ENCODE measurements at regions not wholly inside any gene's neighbourhood (a gene's known extent, or its start where the extent isn't known, plus 50 kb on each side); places are given as distances from the start of the nearest gene placed in this dataset.
"Not testable (repeated sequence)": the region's sequence is repeated elsewhere in the genome, so short reads cannot be mapped to it uniquely, and the experiment has no call there.

DNA sequence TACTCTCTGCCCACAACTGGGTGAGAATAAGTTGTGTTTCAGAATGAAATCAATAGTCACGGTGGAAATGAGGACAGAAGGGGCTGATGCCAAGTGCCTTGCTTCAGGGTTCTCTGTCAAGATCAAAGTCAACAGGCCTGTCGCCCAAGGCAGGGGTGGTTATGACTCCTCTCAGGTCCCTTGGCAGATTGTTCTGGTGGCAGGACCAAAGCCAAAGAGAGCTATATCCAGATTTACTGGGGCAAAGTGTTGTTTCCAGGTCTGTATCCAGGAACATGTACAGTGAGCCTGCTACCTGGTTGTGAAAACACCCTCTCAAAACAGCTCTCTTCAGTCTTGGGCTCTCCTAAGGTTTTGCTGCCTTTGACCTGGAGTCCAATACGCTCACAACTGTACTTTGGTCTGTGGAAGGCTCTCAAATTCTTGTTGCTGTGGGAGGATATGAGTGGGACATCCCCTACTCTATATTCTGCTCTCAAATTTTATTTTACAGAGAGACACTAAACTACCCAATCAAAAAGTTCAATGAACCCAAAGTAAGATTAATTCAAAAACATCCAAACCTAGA, 175.1 kb upstream of the ETV3 start:
- no peaks in the 10 kb centered on the region for H3K4me1 ChIP-seq (replicated peaks)
- WGBS = 61% methylated on average over 3 of the region's 3 CpGs
- H3K9me3 ChIP-seq = no peaks in the 10 kb centered on the region
- no peaks in the 10 kb centered on the region for H3K36me3 ChIP-seq
- H3K4me3 ChIP-seq = no peak overlapping the region
- no peak for DNase-seq (ENCODE audit: low spot score)
- intact Hi-C loops (cut with DNase I) = no loop called here
- no peaks in the 10 kb centered on the region for H3K27me3 ChIP-seq (replicated peaks; ENCODE audit: insufficient read depth)
- H3K27ac ChIP-seq = no peak overlapping the region
- TF ChIP-seq, protein P1, sequence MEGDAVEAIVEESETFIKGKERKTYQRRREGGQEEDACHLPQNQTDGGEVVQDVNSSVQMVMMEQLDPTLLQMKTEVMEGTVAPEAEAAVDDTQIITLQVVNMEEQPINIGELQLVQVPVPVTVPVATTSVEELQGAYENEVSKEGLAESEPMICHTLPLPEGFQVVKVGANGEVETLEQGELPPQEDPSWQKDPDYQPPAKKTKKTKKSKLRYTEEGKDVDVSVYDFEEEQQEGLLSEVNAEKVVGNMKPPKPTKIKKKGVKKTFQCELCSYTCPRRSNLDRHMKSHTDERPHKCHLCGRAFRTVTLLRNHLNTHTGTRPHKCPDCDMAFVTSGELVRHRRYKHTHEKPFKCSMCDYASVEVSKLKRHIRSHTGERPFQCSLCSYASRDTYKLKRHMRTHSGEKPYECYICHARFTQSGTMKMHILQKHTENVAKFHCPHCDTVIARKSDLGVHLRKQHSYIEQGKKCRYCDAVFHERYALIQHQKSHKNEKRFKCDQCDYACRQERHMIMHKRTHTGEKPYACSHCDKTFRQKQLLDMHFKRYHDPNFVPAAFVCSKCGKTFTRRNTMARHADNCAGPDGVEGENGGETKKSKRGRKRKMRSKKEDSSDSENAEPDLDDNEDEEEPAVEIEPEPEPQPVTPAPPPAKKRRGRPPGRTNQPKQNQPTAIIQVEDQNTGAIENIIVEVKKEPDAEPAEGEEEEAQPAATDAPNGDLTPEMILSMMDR (IDR thresholded peaks at IDR 0.05) = no peak
- TF ChIP-seq POLR2A (IDR thresholded peaks at IDR 0.05) (no peak), POLR2AphosphoS5 (IDR thresholded peaks at IDR 0.05) (no peak)

DNA sequence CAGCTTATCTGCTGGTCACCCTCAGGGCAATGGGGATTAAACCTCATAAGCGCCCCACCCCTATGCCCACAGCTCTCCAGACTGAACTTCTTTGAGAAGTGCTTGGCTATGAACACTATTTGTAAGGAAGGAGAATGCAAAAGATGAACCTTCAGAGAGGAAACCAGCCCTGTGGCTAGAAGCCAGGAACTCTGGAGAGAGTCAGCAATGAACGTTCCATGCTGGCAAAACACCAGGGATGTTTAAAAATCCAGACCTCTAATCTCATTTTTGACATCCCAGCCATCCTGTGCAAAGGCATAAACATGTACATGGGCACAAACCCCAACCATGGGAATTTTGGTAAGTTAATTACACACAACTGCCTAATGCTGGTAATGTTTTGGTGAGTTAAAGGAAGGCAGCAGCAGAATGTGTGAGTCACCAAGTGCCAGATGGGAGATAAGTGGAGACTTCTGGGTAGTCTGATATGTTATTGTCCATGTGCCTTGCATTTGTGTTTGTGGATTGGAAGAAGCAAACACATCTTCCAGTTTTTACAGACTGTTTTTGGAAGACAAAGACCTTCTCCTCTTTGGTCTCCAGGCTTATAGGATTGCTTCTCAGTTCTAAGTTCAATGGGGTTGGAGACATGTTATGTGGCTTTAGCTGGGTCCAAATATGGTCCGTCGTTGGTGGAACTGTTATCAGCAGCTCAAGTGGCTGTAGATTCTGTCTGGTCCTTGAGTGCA, 174.1 kb upstream of the ETV3 start:
- Histone ChIP-seq H3K27ac (no peak overlapping the region), H3K4me3 (no peak overlapping the region), H3K27me3 (replicated peaks; ENCODE audit: insufficient read depth) (no peaks in the 10 kb centered on the region), H3K4me1 (replicated peaks) (no peaks in the 10 kb centered on the region), H3K9me3 (no peaks in the 10 kb centered on the region), H3K36me3 (no peaks in the 10 kb centered on the region)
- TF ChIP-seq, protein P1 (IDR thresholded peaks at IDR 0.05) = no peak
- TF ChIP-seq POLR2A (IDR thresholded peaks at IDR 0.05) = no peak
- TF ChIP-seq POLR2AphosphoS5 (IDR thresholded peaks at IDR 0.05) = no peak
- WGBS = 69% methylated on average over 4 of the region's 4 CpGs
- intact Hi-C loops (cut with DNase I) = no loop called here
- DNase-seq (ENCODE audit: low spot score) = no peak

DNA sequence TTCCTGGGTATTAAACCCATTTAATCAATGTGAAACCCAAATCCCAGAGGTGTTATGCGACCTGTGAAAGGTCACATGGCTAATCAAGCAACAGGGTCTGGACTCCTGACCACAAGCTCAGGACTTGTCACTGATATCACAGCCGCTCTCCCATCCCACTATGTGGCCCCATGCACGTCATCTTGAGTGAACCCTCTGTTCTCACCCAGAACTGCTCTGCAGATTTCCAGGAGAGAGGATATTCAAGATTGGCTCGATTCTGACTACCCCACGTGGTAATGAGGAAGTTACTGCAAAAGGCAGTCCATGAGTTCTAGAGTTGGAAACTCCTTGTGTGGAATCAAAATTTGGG, 173.5 kb upstream of the ETV3 start:
- no peaks in the 10 kb centered on the region for H3K9me3 ChIP-seq
- no peaks in the 10 kb centered on the region for H3K27me3 ChIP-seq (replicated peaks; ENCODE audit: insufficient read depth)
- no peaks in the 10 kb centered on the region for H3K4me1 ChIP-seq (replicated peaks)
- intact Hi-C loops (cut with DNase I) = no loop called here
- no peak for DNase-seq (ENCODE audit: low spot score)
- no peaks in the 10 kb centered on the region for H3K36me3 ChIP-seq
- H3K27ac ChIP-seq = no peak overlapping the region
- TF ChIP-seq, protein P1 (IDR thresholded peaks at IDR 0.05) = no peak
- TF ChIP-seq POLR2AphosphoS5 (IDR thresholded peaks at IDR 0.05) (no peak), POLR2A (IDR thresholded peaks at IDR 0.05) (no peak)
- 82% methylated on average over 5 of the region's 5 CpGs for WGBS
- H3K4me3 ChIP-seq = no peak overlapping the region

DNA sequence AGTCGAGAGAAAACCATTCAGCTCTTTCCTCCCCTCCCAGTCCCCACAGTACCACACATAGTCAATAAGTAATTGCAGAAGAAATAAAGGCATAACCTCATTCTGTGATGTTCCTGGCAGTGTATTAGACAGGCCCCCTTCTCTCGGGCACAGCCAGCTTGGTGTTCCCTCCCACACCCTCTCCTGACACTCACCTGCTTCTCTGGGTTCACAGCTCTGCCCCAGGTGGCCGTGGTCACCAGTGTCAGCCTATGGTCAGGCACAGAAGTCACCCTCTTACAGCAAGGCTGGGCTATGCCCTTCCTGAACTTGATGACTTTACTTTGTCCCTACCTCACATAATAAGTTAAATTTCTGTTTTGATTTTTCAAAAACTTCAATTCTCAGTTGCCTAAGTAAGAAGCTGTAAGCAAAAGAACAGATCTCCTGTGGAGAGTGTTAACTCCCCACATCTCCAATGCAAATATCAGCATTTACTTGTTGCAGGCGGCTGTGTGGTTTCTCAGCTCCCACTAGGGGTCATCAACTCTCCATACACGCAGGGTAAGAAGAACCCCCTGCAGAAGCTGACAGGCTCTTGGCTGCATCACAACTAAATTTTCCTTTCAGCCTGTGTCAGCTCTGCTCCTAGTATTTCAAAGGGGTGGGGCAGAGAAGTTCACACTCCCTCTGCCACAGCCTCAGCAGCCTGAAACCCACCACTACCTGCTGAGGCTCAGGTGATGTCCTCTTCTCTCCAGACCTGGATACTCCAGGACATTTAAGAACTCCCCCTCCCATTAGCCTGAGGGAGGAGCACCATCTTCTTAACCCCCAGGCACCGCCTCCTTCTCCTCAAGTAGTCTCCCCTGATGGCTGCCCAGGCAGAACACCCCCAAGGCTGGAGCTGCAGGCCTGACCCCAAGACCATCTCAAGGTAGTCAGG, 172.9 kb upstream of the ETV3 start:
- H3K4me1 ChIP-seq (replicated peaks); H3K27ac ChIP-seq; intact Hi-C loops (cut with DNase I); H3K4me3 ChIP-seq; H3K36me3 ChIP-seq; DNase-seq (ENCODE audit: low spot score); H3K9me3 ChIP-seq; H3K27me3 ChIP-seq (replicated peaks; ENCODE audit: insufficient read depth): not testable (repeated sequence)
- WGBS = 34% methylated on average over 6 of the region's 6 CpGs

DNA sequence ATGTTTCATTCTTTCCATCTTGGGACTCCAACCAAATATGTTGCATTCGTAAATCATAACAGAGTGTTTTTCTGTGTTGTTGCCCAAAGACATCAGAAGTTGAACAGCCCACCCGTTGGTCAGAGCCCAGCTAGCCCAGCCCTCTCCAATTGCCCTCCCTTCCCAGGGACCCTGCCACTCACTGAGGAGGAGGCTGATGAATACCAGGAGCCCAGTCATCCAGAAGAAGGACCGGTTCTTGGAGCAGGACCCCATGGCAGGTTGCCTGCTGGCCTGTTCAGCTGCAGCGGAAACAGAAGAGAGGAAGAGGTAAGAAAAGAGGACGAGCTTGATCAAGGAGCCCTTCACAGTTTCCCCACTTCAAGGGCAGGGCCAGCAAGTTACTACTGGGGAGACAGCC, 172.2 kb upstream of the ETV3 start:
- H3K4me1 ChIP-seq (replicated peaks) = no peaks in the 10 kb centered on the region
- WGBS = 35% methylated on average over 5 of the region's 5 CpGs
- H3K36me3 ChIP-seq = no peaks in the 10 kb centered on the region
- H3K27me3 ChIP-seq (replicated peaks; ENCODE audit: insufficient read depth) = no peaks in the 10 kb centered on the region
- no peak overlapping the region for H3K4me3 ChIP-seq
- H3K9me3 ChIP-seq = no peaks in the 10 kb centered on the region
- no peak for DNase-seq (ENCODE audit: low spot score)
- intact Hi-C loops (cut with DNase I) = no loop called here
- no peak overlapping the region for H3K27ac ChIP-seq
- TF ChIP-seq POLR2A (IDR thresholded peaks at IDR 0.05) (no peak), POLR2AphosphoS5 (IDR thresholded peaks at IDR 0.05) (no peak)
- TF ChIP-seq, protein P1 (IDR thresholded peaks at IDR 0.05) = no peak

Measured in prostate gland (tissue), 2 donors.